ENCODE measurements at regions not wholly inside any gene's neighbourhood (a gene's known extent, or its start where the extent isn't known, plus 50 kb on each side); places are given as distances from the start of the nearest gene placed in this dataset.

DNA sequence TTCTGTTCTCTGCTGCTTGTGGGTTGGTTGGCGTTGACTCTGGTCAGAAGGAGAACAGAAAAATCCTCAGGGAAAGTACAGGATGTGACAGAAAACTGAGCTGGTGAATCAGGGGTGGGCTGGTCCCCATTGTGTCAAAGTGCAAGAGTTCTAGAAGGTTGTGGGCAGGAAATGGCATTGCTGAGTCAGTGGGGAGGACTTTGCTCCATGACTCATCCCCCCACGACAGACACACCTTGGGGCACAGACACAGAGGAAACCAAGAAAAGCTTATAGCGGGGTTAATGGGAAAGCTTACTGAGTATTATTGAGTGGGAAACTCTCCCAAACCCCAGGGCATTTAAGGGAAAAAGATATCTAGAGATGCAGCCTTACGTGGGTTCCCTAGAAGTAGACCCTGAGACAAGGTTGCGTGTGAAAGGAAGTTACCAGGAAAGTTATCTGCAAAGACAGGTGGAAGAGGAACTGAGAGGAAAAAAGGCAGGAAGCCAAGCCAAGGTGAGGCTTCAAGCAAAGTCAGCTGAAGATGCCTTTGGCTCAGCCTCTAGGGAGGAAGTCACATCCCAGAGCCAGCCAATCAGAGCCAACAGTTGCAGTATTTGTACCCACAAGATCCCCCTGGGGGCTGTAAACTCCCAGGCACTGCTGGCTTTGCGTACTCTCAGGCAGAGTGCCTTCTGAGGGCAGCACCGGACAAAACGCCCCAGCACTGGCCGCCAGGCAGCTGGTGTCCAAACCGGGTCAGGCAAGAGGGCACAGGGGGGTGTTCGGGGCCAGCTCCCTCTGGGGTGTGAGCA lies 86.4 kb downstream of the FOXL1 start:
- no peak for DNase-seq (ENCODE audit: low read depth)

DNA sequence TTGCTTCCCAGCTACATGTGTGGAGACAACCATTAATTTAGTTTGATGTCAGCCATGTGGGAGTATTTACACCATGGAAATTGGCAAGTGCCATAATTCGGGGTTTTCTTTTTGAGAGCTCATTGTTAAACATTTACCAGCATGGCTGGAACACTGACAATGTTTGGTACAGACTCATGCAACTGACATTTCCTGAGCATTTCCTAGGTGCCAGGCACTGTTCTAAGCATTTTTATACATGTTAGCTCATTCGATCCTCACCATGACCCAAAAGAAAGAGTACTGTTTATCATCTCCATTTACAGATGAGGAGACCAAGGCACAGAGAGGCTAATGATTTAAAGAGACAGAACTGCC lies 86.9 kb downstream of the FOXL1 start:
- no peak for DNase-seq (ENCODE audit: low read depth)

DNA sequence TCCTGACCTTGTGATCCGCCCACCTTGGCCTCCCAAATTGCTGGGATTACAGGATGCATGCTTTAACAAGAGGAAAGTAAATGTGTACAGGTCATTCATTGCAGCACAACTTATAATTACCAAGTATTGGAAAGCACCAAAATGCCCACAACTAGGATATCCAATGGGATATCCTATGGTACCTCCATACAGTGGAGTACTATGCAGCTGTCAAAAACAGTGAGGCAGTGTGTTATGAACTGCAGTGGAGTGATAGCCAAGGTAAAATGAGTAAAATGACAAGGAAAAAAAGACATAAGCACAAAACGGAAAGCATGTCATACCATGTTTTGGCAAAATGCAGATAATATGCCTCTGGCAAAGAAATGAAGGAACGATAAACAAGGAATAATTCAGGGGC lies 87.6 kb downstream of the FOXL1 start:
- no peak for DNase-seq (ENCODE audit: low read depth)

DNA sequence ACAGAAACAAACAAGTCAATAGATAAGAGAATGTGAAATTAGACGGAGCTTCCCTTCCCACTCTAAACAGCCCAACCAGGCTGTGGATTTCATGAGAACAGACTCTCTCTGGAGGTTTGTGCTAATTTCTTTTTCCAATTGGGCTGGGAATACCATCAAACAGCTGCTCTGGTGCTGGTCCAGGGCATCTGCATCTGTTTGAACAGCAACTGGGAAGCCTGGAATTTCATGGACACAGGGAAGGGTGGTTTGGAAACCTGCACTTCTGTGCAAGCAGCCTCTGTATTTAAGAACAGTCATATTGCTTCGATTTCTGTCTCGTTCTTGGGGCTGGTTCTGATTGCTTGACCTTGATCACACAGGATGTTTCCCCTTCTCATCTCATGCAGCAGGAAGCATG lies 88.7 kb downstream of the FOXL1 start:
- no peak for DNase-seq (ENCODE audit: low read depth)

DNA sequence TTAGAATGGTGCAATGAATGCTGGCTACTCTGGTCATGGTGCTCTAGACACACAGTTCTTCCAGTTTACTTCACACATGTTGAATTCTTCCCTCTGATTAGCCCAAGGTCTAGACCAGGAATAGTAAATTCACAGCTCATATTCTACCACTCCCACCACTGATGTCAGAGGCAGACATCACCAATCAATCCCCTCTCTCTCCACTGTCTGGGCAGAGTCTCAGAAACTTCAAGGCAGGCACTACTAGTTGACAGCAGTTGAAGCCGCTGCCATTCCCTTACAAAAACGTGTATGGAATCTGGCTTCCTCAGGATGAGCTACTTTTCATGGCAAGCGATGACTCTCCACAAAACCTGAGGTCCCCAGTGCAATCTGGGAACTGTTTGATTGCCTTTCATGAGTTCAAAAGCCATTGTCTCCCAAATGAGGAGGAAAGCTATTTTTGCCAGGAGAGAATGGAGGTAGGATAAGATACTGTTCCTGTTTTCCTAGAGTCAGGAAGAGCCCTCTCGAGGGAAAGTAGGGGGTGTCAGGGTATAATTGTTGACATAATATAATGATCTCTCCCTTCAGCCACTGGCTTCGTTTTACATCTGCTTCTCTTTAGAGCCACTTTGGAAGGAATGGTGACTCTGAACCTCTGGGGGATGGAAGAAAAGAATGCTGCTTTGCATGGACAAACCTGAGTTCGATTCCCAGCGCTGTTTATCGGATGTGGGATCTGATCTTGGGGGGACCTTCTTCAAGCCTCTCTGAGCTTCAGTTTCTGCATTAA lies 90.0 kb downstream of the FOXL1 start:
- DNase-seq (ENCODE audit: low read depth), result no peak

DNA sequence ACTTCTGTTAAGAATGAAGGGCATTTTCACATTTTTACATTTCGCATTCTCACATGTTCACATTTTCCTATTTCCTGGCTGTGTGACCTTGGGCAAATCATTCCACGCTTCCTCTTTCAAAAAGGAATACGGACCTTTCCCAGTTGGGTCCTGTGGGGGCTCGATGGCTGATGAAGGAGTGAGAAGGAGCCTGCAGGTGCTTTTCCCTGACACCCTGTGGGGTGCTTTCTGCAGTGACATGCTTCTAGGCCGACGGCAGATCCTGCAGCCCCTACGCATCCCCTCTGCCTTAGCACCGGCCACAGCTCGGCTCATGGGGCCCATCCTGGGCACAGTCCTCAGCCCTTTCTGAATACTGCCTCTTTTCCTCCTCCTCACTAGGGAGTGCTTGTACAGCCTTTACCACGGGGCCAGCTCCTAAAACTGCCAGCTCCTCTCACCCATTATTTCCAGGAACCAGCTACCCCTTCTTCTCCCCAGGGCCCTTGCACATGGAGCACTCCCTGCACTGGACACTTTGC lies 91.0 kb downstream of the FOXL1 start:
- DNase-seq (ENCODE audit: low read depth), result no peak

DNA sequence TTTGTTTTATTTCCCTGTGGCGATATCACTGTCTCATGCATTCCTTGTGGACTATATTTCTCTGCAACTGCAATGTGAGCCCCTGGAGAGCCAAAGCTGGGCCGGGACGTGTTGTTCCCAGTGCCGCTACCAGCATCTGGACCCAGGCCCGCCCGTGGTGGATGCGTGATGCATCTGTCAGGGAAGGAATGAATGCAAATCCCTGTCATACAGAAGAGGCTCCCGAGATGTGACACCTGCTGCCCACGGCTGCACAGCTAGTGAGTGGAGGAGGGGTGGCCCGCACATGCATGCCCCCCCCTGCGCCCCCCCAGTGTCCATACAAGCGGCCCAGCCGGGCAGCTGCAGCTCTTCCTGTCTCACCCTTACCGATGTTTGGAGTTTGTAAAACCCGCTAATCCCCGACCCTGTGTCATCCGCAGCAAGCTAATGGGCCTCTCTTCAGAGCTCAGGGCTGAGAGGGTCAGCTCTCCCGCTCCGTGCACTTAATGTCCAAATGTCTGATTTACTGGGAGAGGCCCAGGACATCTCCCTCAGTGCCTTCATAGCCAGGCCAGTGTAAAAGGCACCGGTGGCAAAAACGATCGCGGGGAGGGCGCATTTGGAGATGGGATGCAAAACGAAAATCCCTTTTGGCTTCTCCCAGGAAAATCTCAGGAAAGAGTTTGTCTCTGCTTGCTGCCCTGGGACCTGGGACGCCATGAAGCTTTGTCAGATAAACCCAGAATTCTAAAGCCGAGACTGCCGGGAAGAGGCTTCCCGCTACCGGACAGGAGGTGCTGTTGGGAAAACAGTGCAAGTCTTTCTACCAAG lies 91.8 kb downstream of the FOXL1 start:
- no peak for DNase-seq (ENCODE audit: low read depth)

DNA sequence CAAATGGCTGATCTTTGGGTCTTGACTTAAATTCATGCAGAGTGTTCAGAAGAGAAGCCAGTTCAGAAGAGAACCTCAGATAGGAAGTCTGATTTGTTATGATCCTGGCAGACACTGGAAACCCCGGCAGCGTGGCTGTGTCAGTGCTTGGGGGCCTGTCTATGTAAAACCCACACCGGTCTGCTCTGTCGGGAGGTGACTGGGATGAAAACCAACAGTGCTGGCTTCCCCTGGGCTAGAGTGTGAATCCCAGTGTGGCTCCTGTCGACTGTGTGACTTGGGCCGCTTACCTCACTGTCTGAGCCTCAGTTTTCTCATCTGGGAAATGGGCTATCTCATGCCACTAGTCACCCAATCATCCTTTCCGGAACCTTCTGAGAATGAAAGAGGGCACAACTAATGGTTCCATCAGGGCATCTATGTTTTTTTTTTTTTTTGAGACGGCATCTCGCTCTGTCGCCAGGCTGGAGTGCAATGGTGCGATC lies 92.4 kb downstream of the FOXL1 start:
- no peak for DNase-seq (ENCODE audit: low read depth)

DNA sequence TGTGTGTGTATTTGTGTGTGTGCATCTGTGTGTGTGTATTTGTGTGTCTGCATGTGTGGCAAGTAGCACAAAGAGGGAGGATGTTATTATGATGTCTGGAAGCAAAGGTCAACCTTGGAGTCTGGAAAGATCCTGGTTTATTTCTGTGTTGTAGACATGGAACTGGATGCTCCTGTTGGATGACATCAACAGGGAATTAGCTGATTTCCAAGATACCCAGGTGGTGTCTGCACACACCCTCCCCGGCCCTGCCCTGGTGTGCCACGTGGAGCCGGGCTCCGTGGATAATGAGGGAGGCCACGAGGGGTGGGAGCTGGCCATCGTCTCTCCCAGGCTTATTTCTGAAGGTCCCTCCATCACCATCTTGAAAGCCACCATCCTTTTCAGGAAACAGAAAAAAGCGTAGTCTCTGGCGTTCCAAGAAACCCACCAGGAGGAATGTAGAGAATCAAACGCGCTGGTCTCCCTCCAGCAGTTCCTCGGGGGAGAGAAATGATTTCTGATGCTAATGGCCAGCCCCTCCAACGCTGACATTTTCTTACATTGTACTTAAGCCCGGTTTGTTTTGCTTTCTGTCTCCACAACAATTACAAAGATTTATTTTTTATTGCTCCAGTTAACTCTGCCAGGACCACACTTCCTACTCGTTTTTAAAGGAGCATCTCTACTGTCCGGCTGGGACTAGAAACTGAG lies 93.3 kb downstream of the FOXL1 start:
- DNase-seq (ENCODE audit: low read depth), result no peak

DNA sequence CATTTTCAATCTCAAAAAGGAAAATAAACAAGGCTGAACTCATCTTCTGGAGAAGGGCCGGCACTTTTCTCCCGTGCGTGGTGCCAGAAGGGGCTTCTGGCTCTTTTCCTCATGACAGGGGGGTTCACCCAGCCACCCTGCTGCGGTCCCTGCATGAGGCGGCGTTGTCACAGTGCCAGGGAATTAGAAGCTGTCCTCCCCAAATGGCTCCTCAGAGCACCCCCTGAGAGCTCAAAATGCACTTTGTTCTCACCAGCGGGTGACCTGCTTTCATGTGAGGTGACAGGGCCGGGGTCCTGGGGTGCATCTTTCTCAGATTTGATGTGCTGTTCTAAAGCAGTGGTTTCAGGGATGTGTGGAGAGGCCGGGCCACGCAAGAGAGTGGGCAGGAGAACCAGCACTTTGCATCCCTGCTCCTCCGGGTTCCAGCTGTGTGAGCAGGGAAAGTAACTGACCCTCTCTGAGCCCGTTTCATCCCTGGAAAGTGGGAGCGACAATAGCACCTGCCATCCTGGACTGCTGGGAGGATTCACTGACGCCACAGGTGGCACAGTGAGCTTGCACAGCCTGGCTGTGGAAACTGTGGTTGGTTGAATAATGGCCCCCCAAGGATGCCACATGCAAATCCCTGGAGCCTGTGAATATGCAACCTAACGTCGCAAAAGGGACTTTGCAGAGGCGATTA lies 94.0 kb downstream of the FOXL1 start:
- no peak for DNase-seq (ENCODE audit: low read depth)

DNA sequence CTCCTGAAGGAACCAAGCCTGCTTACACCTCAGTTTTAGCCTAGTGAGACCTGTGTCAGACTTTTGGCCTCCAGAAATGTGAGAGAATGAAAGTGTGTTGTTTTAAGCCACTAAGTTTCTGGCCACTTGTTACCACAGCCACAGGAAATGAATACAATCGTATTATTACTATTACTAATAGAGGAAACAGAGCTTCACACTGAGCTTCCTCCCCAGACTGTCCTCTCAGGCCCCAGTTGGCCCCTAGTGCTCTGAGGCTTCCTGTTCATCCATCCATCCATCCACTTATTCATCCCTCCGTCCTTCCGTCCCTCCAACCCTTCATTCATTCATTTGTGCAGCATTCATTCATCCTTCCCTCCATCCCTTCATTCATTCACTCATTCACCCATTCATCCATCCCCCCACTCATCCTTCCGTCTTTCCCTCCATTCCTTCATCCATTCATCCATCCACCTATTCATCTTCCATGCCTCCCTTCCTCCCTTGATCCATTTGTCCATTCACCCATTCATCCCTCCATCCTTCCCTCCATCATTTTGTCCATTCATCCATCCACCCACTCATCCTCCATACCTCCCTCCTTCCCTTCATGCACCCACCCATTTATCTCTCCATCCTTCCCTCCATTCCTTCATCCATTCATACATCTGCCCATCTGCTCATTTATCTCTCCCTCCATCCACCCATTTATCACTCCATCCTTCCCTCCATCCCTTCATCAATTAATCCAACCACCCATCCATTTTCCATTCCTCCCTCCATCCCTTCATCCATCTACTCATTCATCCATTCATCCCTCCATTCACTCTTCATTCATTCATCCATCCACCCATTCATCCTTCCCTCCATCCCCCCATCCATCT lies 95.0 kb downstream of the FOXL1 start:
- DNase-seq (ENCODE audit: low read depth), result no peak

DNA sequence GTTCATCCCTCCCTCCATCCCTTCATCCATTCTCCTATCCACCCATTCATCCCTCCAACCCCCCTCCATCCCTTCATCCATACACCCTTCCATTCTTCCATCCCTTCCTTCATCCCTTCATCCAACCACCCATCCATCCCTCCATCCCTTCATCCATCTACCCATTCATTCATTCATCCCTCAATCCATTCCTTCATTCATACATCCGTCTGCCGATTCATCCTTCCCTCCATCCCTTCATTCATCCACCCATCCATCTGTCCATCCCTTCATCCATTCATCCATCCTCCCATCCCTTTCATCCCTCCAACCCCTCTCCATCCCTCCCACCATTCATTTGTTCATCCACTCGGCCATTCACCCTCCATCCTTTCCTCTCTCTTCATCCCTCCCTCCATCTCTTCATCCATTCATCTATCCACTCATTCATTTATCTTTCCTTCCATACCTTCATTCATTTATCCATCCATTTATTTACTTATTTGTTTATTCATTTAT lies 95.7 kb downstream of the FOXL1 start:
- no peak for DNase-seq (ENCODE audit: low read depth)

DNA sequence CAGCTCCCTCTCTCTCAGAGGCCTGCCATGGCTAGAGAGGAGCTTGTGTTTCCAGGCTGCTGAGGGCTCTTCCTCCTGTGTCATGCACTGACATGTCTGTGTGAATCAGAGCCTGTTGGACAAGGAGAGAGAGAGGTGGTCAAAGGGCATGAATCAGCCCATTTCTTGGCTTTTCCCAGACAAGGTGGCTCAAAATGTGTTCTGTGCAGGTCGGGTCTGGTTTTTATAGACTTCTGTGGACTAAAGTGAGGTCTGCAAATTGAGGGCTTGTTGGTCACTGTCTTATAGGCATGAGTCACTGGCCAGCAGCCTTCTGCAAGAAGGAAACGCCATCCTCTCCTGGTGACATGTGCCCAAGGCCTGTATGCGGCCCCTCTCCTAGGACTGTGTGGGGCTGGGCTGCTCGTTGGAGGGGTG lies 97.9 kb downstream of the FOXL1 start:
- no peak for DNase-seq (ENCODE audit: low read depth)

DNA sequence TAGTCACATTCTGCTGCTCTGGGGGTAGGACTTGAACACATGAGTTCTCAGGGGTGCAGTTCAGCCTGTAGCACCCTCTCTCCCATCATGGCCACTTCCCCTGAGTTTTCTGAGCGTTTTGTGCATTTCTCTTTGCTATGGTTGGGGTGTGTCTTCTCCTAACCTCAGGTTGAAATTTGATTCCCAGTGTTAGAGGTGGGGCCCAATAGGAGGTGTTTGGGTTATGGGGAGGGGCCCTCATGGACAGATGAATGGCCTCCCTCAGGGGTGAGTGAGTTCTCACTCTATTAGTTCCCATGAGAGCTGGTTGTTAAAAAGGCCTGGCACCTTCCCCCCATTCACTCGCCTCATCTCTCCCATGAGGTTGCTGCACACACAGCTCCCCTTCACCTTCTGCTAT lies 101.1 kb downstream of the FOXL1 start:
- no peak for DNase-seq (ENCODE audit: low read depth)

DNA sequence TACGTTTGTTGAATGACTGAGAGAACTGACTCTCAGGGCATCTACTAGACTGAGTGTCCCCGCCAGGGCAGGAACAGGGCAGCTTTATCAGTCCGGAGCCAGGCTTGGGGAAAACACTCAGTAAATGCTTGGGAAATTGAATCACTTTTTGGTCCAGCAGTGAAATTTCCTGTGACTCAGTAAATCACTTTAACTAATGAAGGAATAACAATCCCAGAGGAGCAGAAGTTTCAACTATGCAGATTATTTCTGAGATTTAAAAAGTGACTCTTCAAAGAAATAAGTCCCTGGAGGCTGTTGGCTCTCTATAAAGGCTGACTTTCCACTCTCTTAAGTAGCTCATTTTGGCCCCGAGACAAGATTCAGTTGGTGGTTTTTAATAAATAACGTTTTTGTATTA lies 101.8 kb downstream of the FOXL1 start:
- no peak for DNase-seq (ENCODE audit: low read depth)

DNA sequence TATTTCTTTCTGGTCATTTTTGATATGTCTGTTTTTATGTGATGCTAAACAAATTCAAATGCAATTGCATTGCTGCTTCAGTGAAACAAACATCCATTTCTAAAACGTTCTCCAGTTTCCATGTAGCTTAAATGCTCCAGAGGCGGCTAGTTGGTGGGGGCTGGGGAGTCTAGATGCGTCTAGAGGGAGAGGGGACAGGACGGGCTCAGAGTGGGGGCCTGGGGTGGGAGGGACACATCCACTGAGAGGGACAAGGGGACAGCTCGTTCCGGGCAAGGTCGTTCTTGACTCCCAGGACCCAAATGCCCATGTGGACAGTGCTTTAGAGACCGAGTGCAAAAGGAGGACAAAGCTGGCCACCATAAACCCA lies 102.3 kb downstream of the FOXL1 start:
- no peak for DNase-seq (ENCODE audit: low read depth)

DNA sequence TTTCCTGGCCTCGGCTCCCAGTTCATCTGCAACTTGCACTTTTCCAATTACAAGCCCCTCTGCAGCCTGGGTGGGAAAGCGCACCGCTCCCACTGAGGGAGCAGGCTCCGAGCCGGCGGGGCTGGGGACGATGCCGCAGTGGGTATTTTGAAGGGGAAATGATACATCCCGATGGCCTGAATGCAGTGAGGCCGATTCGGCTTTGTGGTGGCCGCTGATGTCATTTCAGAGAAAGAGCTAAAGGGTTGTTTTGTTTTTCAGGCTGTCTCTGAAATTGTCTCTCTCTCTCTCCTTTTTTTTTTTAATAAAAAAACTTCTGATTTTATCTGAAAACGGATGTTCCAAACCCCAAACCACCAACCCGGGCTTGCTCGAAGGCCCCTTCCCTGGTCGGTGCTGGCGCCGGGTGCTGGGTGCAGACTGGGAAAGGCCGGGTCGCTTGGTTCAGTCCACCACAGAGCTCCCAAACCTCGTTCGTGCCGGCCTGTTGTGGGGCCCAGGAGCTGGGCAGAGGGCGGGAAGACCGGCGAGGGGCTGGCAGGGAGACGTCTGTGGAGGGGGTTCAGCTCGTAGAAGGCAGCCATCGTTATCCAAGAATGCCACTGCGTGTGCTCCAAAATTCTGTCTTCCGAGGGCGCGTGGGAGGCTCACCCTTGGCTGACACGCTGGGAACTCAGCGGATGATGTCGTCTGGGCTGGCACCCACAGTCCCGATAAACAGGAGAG lies 102.8 kb downstream of the FOXL1 start:
- no peak for DNase-seq (ENCODE audit: low read depth)

DNA sequence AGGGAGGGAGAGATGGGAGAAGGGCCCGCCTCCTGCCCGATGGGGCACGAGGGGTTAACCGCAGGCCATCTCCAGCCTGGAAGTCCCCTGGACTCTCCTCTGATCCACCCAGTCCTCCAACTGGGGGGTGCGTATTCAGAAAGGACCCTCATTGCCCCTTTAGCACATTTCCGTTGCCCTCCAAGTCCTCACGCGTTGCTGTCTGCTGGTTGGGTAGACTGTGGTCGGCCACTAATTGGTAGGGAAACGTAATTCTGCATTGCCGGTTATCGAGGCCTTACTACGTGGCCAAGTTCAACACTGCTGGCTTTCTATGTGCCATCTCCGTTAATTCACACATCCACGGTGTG lies 103.4 kb downstream of the FOXL1 start:
- DNase-seq (ENCODE audit: low read depth), result no peak

DNA sequence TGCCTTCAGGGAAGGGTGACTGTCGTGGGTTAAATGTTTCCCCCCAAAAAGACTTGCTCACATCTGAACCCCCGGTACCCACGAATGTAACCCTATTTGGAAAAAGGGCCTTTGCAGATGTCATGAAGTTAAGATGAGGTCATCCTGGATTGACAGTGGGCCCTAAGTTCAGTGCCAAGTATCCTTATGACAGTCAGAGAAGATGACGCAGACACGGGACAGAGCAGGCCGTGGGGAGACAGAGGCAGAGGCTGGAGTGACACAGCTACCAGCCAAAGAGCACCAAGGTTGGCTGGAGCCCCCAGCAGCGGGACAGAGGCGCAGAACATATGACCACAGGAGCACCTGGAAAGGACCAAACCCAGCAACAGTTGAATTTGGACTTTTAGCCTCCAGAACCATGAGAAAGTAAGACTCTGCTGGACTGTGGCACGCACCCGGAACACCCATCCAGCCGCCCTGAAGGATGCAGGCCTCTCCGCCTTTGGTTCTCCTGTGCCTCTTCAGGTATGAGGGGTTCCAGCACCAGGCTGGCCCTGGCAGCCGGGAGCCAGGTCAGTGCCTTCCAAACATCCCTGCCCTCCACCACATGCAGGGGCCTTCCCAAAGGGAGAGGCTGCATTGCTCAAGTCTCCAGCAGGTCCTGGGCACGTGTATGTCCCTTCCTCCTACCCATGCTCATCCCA lies 104.0 kb downstream of the FOXL1 start:
- no peak for DNase-seq (ENCODE audit: low read depth)
